GM19395 (cell line): ENCODE measurements at regions not wholly inside any gene's neighbourhood (a gene's known extent, or its start where the extent isn't known, plus 50 kb on each side); places are given as distances from the start of the nearest gene placed in this dataset.

ENCODE experiments used
- ATAC-seq: cut with Tn5 transposase; IDR thresholded peaks from one replicate; pipeline ENCODE4 v1.9.1; 2021; ENCODE audit warnings: mild to moderate bottlenecking, moderate library complexity; ENCODE audit not compliant: unreplicated experiment

DNA sequence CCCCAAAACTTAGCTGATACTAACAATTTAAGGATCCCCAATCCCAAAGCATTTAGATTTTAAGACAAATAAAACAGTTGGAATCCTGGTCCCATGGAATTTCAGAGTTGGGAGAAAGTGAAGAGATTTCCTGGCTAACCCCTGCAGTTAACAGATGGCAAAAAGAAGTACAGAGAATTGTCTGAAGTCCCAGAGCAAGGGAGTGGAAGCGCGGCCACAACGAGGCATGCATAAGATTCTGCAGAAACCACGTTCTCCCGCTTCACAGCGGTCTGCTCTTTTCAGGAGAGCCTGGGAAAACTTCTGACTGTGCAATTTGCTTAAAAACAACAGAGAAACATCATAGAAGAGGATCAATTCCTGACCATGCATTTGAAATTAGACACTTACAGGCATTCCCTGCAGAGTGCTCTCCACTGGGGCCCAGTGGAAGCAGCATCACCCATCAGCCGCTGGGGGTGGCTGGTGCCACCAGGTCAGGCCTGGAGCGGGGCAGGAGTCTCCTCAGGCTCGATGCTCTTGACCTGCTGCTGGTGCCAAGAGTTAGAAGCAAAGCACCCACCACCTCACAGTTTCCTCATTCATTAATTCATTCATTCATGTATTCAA is 226.7 kb upstream of the POU3F1 start:
- ATAC-seq, result no peak

GRCh38 chr1:38272515-38272914 is 225.9 kb upstream of the POU3F1 start:
- ATAC-seq, result no peak

GRCh38 chr1:38270849-38271633 is 224.4 kb upstream of the POU3F1 start:
- no peak for ATAC-seq

DNA sequence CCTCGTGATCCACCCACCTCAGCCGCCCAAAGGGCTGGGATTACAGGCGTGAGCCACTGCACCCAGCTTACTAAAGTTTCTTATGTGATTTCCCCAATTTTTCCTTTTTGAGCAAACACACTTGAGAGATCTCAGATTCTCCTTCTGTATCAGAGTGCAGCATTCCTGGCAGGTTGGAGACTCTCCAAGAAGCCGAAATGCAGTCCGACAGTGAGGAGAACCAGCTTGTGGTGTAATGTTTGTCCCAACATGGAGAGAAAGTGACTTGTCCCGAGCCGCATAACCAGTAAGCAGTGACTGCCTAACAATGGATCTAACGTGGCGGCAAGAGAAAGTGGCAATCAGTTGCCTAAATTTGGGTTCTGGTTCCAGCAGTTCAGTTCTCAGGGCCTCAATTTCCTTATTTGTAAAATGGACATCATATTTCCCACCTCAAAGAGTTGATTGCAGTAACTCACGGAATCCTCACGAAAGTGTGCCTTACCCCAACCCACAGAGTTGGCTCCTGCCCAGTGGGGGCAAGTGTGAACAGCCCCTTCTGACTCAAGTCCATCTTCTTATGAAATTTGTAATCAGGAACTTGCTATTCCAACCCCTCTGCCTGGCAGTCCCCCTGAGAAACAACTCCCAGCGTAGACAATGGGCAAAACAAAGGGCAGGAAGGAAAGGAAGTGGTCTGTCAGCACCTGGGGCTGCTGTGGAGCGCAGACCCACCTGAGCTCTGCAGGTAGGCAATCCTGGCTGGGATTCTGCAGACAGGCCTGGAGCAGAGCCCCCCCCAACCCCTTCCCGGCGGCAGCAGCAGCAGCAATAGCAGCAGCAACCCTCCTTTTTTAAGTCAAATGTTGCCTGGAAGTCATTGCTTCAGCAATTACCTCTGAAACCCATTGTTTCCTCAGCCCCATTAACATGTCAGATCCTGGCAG is 223.6 kb upstream of the POU3F1 start:
- no peak for ATAC-seq

- no peak for ATAC-seq
These were observed 221.6 kb upstream of the POU3F1 start for GRCh38 chr1:38268226-38268625.

DNA sequence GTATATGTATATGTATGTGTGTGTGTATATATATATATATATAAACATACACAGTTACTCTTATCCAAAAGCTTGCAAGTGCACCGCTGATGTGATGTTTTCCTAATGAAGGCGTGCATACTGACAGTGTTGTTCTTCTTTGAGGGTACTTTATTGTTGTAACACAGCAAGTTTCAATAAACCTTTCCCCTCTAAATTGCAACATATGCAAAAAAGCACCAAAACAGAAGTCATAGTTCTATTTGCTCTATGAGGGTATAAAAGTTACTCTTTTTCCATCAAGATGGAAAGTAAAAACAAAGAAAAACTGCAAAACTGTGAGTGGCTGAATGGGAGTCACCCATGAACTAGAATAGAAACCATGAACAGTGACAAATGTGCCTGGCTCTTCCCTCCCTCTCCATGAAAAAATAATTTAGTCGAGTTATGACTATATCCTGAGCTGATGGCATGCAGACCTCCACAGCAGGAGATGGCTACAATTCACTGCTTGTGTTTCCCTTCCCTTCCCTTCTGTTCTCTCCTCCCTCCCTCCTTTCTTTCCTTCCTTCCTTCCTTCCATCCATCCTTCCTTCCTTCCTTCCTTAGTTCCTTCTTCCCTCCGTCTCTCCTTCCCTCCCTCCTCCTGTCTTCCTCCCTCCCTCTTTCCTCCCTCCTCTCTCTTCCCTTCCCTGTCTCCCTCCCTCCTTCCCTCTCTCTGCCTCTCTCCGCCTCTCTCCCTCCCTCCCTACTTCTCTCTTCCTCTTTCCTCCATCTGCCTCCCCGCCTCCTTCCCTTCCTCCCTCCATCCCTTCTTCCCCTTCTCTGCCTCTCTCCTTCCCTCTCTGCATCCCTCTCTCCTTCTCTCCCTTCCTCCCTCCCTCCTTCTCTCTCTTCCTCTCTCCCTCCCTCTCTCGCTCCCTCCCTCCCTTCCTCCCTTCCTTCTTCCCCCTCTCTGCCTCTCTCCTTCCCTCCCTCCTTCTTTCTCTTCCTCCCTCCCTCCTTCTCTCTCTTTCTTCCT is 220.7 kb upstream of the POU3F1 start:
- no peak for ATAC-seq

GRCh38 chr1:38266197-38266520 is 219.6 kb upstream of the POU3F1 start:
- ATAC-seq, result no peak

DNA sequence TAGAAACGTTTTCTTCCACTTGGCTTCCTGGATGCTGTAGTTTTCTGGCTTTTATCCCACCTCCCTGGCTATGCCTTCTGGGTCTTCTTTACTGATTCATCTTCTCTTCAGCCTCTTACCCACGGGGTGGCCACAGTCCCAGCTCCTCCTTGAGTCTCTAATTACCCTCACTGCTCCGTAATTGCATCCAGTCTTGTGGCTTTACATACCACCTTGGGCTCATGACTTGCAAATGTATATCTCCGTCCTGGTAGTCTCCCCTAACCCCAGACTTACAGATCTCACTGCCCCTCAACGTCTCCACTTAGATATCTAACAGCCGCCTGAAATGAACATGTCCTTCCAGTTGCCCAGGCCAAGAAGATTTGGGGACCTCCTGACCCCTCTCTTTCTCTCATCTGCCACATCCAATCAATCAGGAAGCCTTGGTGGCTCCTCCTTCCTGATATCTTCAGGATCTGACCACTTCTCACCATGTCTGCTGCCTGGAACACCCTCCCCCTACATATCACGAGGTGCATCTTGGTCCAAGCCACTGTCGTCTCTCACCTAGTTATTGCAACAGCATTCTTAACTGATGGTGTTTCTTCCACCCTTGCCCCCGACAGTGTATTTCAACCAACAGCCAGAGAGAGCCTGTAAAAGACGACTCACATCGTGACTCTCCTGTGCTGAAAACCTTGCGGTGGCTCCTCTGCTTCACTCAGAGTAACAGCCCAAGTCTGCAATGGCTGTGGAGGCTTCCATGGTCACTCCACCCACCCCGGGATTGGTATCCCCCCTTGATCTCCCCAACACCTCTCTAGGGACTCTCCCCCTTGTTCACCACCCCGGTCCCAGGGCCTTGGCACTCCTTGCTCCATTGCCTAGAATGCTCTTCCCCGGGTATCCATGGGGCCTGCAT is 219.0 kb upstream of the POU3F1 start:
- ATAC-seq, result no peak

GRCh38 chr1:38263438-38263837 is 216.8 kb upstream of the POU3F1 start:
- no peak for ATAC-seq

DNA sequence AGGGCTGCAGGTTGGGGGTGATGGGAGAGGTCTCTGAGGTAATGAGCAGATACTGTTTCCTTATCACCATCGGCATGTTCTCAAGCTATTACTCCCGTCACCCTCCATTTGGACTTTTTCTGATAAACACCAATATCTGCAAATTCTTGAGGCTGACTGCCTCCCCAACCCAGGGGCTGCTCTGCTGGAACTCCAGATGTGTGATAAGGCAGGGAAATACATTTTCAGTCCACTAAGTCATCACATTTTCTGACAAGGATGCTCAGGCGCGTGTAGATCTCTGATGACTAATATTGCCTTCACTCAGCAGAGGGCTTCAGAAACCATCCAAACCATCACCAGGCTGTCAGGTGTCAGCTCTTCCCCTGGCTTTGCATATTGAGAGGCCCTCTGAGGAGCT is 215.0 kb upstream of the POU3F1 start:
- no peak for ATAC-seq

GRCh38 chr1:38258085-38258627 is 211.6 kb upstream of the POU3F1 start:
- ATAC-seq, result no peak

GRCh38 chr1:38257374-38257773 is 210.8 kb upstream of the POU3F1 start:
- no peak for ATAC-seq

DNA sequence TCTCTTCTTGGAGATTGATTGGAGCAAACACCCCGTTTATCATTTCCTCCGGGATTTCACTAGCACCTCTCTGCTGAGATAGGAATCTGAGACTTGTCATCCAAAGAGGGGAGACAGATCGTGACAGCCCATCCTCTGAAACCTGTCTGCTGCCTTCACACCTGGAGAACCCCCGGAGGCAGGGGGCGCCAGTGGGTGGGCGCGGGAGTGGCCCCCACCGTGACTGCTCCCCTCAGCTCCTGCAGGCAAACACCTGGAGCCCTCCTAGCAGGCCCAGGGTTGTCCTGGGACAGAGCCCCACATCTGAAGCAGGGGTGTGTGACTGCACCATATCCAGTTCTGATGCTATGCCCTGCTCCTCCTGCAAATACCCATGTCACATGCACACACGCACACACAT is 209.5 kb upstream of the POU3F1 start:
- ATAC-seq, result no peak

- no peak for ATAC-seq
These were observed 206.7 kb upstream of the POU3F1 start for GRCh38 chr1:38253314-38253713.

DNA sequence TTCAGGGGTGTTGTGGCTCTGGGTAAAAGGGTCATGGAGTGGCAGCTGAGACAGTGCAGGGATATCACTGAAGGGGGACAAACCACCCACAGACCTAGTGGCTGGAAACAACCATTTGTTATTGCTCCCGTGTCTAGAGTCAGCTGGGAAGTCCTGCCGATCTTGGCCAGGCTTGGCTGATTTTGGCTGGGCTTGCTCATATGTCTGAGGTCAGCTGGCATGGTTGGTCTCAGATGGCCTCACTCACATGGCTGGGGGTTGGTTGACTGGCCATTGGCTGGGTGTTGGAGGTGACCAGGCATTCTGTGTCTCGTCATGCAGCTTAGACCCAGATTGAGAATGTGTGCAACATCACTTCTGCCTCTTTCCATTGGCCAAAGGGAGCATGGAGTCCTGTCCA is 203.8 kb upstream of the POU3F1 start:
- no peak for ATAC-seq

DNA sequence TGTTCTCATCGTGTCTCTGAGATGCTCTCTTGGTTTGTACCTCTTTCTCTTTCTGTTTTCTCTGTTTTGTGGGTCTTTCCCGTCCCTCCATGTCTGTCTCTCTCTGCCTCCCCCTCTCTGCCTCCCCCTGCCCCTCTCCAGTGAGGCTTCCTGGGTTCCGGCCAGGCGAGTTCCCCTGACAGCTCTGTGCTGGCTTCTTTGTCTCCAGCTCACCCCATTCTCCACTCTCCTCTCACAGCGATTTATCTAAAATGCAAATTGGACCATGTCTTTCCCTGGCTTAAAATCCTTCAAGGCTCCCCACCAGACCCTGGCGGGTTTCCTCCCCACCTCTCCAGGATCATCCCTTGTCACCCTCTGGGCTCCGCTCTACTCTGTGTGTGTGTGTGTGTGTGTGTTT is 202.4 kb upstream of the POU3F1 start:
- no peak for ATAC-seq

DNA sequence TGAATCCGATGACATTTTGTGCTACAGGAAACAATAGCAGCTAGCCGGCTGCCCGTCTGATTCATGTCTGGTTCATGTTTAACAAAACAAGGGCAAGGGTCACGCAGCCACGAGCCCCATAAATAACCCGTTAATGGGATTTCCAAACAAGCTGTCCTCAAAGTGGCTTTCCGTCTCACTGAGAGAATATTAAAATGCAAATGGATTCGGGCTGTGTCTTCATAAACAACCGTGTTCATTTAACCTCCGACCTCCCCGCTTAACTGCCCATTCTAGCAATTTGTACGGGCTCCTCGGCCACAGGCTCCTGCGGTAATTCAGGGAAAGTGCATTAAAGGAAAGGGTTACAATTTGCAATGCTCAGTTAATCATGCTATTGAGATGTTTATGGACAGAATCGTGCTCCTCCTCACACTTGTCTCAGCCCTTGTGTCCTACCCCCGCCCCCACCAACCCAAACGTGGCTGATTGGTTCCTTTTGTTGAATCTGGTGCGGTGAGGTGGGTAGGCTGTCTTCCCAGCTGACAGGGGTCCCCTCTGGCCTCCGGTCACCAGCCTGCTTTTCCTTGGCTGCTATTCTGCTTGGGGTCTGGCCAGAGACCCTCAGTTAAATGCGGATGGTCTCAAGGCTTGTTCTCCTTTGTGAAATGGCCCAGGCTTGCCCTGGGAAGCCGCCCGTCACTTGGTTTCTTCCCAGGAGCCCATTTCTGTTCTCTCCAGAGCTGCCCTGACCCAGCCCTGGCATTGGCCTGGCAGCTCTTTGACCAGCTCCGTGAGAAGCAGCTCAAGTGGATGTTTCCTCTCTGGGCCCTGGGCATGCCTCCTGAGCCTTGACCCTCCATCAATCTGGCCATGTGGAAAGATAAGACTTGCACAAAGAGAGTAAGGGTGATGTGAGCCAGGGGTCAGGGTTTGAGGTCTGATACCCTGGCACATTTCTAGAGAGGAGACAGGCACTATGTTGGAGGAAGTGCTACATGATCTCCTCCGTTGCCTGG is 200.7 kb upstream of the POU3F1 start:
- ATAC-seq, result no peak

DNA sequence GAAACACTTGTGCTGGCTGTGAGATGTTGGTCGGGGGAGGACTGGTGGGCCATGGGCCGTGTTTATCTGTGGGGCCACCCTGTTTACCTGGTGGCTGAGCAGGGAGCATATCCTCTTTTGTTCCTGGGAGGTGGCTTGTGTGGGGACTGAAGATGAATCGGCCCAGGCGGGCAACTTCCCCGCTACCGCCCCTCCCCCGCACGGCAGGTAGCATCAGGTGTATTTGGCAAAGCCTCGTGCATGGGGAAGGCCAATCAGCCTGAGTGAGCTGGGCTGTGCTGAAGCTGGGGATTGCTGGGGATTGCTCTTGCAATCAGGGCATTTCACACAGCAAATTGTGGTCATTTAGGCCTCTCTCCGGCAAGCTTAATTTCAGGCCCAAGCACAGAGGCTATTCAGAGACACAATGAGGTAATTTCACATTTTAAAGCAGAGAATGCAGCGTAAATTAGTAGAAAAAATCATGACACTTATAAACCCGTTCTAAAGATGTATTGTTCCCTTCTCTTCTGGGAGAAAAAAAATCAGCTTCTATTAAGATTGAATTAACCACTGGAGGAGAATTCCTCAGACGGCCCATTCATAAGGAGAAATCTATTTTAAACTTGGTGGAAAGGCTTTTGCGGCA is 197.7 kb upstream of the POU3F1 start:
- ATAC-seq, result no peak
